ENCODE measurements at regions not wholly inside any gene's neighbourhood (a gene's known extent, or its start where the extent isn't known, plus 50 kb on each side); places are given as distances from the start of the nearest gene placed in this dataset.

- WGBS, 2 experiments (ENCODE audit: extremely low coverage in 2 of 2, insufficient read length in 1 of 2): no CpG with 5 or more reads among the region's 5 CpGs
- Histone ChIP-seq H3K27ac (ENCODE audit: insufficient read depth, low read length) (no peak overlapping the region), H2AFZ (replicated peaks; ENCODE audit: low read length, poor library complexity) (no peak overlapping the region), H3K27me3 (ENCODE audit: control insufficient read depth, insufficient read depth, low read length) (no peaks in the 10 kb centered on the region), H3K4me2 (ENCODE audit: low read depth, low read length) (no peak overlapping the region), H3K4ac (ENCODE audit: low read depth, low read length) (no peak overlapping the region), H3K18ac (ENCODE audit: low read depth, low read length) (no peak overlapping the region), H3K9ac (ENCODE audit: low read depth, low read length) (no peak overlapping the region), H2BK15ac (ENCODE audit: low read depth, low read length) (no peak overlapping the region), H3K14ac (replicated peaks; ENCODE audit: low read depth, low read length) (no peak overlapping the region), H2BK120ac (ENCODE audit: low read depth, low read length) (no peak overlapping the region), H2AK9ac (replicated peaks; ENCODE audit: low read depth, low read length, poor library complexity) (no peak overlapping the region), H2BK20ac (ENCODE audit: low read depth, low read length) (no peak overlapping the region), H3K23ac (ENCODE audit: low read depth, low read length) (no peak overlapping the region), H3K4me1 (ENCODE audit: control insufficient read depth, insufficient read depth, low read length) (no peaks in the 10 kb centered on the region), H3K4me3 (ENCODE audit: insufficient read depth, low read depth, low read length) (no peak overlapping the region), H4K8ac (ENCODE audit: low read depth in 2 of 2, low read length in 2 of 2) (no peak overlapping the region), H3K36me3 (ENCODE audit: control insufficient read depth, insufficient read depth, low read length) (no peaks in the 10 kb centered on the region), H3K56ac (ENCODE audit: extremely low read depth, insufficient read depth, low read length) (no peak overlapping the region), H3K9me1 (ENCODE audit: insufficient read depth, low read length) (no peaks in the 10 kb centered on the region), H4K91ac (ENCODE audit: insufficient read depth, low read depth, low read length) (no peak overlapping the region), H4K20me1 (ENCODE audit: insufficient read depth, low read length) (no peaks in the 10 kb centered on the region), H2BK5ac (ENCODE audit: low read depth, low read length, poor library complexity, severe bottlenecking) (no peak overlapping the region), H4K5ac (ENCODE audit: low read depth, low read length) (no peak overlapping the region), H3K9me3 (ENCODE audit: control insufficient read depth, insufficient read depth, low read length) (peaks cover 33% of the 10 kb centered on the region), H3K79me1 (ENCODE audit: low read depth in 1 of 2, low read length in 2 of 2) (no peaks in the 10 kb centered on the region), H2AK5ac (ENCODE audit: low read depth, low read length) (no peak overlapping the region)
- intact Hi-C loops (cut with micrococcal nuclease): no loop called here
- ATAC-seq (ENCODE audit: low read depth): no peak
- no peak for DNase-seq
- in situ Hi-C loops (cut with MboI; ENCODE audit: low sequenced_read_pairs): no loop called here
- TF ChIP-seq RCOR1 (IDR thresholded peaks at IDR 0.05; ENCODE audit: insufficient replicate concordance, low read length) (no peak), NFE2L2 (IDR thresholded peaks at IDR 0.05; ENCODE audit: low read depth, low read length) (no peak), SMC3 (IDR thresholded peaks at IDR 0.05; ENCODE audit: low read depth, low read length) (no peak), CEBPB (IDR thresholded peaks at IDR 0.05; ENCODE audit: low read depth, low read length) (no peak), RFX5 (IDR thresholded peaks at IDR 0.05; ENCODE audit: low read depth, low read length) (no peak), FOS (IDR thresholded peaks at IDR 0.05; ENCODE audit: low read depth, low read length) (no peak), RAD21 (IDR thresholded peaks at IDR 0.05; ENCODE audit: low read length) (no peak), CHD1 (IDR thresholded peaks at IDR 0.05; ENCODE audit: low read depth, low read length) (no peak), MAFK (IDR thresholded peaks at IDR 0.05; ENCODE audit: low read depth, low read length) (no peak), CTCF (conservative IDR thresholded peaks at IDR 0.05; ENCODE audit: low read depth, low read length) (no peak), ELK1 (IDR thresholded peaks at IDR 0.05; ENCODE audit: borderline replicate concordance, low read depth, low read length) (no peak), BHLHE40 (IDR thresholded peaks at IDR 0.05; ENCODE audit: low read depth, low read length) (no peak)
- BruUV-seq (replicated peaks): no TSS peak
- dilution Hi-C loops (cut with HindIII; ENCODE audit: low sequenced_read_pairs, unreplicated experiment): no loop called here
- ChIA-PET POLR2A (ENCODE audit: unreplicated experiment) (no interaction called here), CTCF (no interaction called here)
Observed at GRCh38 chr22:49475253-49475652, 352.4 kb downstream of the BRD1 start.

Data from IMR-90 (cell line).